GM19328 (cell line): ENCODE measurements at regions not wholly inside any gene's neighbourhood (a gene's known extent, or its start where the extent isn't known, plus 50 kb on each side); places are given as distances from the start of the nearest gene placed in this dataset.

Experiments
- ATAC-seq: cut with Tn5 transposase; IDR thresholded peaks from one replicate; pipeline ENCODE4 v1.9.1; 2021; ENCODE audit warnings: mild to moderate bottlenecking, moderate library complexity; ENCODE audit not compliant: unreplicated experiment

DNA sequence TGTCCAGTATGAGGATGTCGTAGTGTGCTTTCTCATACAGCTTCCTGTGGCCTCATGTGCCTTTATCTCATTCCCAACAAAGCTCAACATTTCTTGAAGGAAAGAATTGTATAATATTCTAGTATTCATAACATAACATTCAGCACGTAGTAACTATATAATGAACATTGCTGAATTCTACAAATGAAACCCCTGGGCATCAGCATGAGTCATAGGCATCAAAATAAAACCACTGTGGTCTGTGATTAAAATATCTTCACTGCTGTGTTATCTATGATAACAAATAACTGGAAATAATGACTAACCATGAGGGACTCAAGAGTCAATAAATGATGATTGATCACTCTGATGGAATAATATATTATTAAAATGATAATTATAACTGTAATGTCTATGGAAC is 255.2 kb downstream of the EMP1 start:
- no peak for ATAC-seq

DNA sequence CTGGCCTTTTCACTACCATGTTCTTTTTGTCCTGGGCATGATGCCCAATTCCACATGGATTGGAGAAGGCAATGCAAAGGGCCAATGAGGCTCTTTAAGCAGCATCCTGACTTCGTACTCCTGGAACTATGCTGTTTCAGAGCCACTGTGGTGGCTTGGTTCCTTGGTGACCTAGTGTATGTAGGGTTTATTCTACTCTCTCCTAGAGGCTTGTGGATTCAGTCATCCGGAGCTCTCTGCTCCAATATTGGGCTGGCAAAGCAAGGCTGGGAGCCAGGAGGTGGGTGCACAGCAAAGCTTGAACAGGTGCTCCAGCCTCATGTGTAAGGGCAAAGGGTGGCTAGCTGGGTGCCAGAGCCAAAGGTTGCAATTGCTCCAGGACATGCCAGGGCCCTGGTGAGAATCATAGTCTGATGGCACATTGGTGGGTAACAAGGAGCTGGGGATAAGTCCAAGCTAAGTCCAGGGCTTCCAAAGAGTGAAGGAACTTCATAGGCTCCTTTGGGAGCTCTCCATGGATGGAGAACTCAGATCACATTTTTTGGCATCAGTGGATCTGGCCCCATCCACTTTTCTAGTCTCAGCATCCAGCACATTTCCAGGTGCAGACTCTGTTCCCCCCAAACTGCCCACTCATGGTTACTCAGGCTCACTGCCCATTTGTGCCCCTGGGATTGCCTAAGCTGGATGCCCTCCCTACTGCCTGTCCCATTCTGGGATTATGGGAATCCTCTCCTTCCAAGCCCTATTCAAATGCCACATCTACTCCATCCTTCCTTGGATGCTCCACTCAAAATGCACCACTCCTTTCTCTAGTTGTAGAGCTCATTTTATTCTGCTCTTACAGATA is 253.9 kb downstream of the EMP1 start:
- no peak for ATAC-seq

DNA sequence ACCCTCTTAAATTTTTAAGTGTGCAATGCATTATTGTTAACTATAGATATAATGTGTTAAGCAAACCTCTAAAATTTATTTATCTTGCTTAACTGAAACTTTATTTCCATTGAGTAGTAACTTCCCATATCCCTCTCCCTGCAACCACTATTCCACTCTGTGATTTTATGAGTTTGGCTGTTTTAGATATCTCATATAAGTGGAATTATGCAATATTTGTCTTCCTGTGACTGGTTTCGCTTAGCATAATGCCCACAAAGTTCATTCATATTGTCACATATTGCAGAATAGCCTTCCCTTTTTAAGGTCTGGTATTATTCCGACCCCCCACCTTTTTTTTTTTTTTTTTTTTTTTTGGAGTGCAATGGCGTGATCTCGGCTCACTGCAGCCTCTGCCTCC is 247.6 kb downstream of the EMP1 start:
- no peak for ATAC-seq

DNA sequence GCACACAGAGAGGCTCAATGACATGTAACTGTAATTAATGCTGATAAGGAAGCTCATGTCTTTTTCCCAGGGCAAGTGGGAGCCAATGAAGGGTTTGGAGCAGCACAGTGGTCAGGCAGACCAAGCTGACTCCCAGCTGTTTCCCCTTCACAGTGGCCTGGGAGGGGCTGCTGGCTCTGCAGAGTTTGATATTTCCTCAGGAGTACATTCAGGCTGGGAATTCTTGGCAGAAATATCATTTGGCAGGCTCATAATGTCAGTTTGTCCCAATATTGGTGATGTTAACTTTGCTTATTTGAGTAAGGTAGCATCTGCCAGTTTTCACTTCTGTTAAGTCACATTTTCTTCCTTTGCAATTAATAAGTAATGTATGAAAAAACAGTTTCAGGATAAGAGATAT is 247.0 kb downstream of the EMP1 start:
- no peak for ATAC-seq

DNA sequence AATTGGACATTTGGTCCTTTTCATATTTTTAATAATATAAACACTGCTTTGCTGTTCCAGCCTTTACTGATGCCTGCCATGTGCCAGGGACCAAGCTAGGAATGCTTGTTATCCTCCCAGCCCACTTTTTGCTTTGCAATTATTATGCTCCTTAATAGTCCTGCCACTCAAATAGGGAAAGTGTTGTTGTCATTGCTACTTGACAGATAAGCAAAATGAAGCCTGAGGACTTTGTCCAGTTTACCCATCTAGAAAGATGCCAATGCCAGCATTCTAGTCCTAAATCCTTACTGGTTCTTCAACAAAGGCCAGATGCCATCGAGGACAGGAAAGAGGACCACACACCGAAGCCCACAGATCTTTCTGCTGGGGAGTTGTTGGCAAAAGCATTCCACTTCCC is 246.5 kb downstream of the EMP1 start:
- ATAC-seq, result no peak

DNA sequence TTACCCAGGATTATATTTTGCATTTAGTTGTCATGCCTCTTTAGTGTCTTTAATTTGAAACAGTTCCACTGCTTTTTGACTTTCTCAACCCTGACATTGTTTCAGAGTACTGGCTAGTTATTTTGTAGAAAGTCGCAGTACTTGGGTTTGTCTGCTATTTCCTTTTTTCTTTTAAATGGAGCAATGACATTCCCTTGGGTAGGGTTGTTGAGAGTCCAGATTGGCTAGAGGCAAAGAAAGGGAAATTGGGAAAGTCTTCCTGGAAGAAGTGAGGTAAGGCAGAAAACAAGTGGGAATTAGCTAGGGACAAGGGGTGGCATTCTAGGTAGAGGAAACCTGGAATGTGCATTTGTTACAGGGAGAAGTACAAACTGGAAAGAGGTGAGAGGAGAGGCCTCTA is 245.9 kb downstream of the EMP1 start:
- ATAC-seq, result no peak

DNA sequence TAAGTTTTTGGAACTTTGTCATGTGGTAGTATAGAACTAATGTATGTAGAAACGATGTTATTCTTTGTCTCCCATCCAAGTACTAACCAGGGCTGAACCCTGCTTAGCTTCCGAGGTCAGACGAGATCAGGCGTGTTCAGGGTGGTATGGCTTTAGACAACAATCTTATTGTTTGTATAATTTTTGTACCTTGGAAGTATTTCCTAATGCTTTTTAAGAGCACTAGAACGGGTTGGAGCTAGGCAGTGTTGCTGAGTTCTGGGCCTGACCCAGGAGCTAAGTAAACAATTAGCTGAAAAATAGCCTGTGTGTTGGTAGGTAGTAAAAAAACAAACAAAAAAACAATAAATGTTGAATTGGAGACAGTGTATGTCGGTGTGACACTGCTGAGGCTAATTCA is 244.3 kb downstream of the EMP1 start:
- no peak for ATAC-seq

DNA sequence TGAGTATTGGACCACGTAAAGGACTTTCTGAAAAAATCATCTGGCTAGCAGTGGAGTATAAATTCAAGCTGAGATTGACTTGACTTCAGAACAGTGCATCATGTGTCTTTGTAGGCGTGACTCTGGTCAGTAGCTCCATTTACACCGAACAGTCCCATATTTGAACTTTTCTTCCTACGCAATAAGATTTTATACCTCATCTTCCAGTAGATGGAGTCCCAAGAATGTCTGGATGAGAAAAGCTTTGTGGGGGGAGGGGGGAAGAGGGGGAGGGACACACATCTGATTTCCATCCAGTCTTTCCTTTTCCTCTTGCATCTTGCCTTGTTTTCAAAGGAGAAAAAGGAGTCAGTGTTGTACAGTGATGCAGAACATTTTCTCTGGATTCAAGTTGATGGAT is 241.0 kb downstream of the EMP1 start:
- ATAC-seq, result no peak

DNA sequence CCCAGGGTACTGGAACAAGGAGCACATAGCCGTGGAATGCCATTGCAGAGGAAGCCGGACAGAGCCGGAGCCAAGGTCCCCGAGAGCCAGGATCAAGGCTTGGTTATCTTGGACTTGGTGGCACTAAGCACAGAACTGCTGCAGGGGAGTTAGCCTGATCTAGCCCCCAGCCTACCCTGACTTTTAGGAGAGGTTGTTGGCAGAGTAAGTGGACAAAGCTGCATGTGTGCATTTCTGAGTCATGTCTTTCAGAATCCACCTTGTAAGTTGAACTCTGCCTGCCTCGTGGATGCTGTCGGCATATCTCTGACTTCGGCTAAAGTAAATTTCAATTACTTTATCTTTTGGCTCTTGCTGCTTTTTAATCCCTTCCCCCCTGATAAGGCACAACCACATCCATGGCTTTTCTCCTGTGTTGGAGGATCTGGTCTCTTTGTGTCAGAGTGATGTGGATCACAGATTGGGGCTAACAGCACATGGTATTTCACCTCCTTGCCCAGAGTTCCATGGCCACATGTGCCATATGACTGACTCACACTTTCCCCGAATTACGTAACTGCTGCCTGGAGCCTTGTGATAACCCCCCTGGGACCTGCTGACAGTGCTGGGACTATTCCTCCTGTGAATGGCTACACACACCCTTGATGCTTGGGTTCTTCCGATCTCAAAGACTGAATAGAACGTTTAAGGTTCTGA is 240.3 kb downstream of the EMP1 start:
- ATAC-seq, result no peak

DNA sequence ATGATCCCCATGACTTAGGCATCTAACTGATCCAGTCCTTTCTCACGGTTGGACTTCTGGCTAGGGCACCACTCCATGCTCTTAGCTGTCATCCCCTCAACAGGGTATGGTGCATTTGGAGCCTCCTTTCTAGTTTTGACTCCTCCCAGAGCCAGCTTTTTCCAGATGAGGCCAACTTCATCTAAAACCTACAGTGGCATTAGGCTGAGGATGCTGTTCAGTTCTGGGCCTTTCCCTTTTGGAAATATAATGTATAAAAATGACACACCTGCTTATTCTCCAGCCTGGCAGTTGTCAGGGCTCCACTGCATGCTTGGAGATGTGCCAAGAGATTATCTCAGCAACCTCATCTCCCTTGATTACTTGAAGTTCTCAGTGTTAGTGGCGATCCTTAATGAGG is 239.7 kb downstream of the EMP1 start:
- no peak for ATAC-seq

DNA sequence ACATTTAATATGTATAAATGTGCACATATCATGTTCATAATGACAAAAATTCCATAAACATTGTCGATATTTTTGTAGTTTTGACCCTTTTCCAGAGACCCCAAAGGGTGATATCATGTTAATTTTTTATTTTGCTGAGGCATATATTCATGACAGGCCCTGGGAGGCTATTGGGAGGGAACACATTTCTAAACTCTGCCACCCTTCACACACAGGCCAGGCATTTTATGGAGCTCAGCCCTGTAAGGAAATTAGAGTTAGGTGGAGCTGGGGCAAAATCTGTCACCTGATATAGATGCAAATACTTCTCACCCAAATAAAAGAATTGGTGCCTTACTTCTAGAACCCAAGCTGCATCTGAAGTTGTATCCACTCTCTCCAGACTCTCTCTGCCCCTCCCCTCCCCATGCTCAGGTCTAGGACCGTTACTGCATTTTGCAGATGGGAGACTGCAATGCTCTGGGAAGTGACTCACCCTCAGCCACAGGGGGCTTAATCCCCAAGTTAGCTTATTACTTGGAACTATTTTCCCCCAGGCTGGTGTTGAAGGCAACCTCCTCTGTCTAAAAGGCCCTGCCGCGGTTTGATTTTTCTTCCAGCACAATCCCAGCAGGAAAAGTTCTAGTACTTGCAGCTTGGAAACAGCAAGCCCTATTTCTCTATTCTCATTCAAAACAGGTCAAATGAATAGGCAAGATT is 238.9 kb downstream of the EMP1 start:
- ATAC-seq, result no peak

DNA sequence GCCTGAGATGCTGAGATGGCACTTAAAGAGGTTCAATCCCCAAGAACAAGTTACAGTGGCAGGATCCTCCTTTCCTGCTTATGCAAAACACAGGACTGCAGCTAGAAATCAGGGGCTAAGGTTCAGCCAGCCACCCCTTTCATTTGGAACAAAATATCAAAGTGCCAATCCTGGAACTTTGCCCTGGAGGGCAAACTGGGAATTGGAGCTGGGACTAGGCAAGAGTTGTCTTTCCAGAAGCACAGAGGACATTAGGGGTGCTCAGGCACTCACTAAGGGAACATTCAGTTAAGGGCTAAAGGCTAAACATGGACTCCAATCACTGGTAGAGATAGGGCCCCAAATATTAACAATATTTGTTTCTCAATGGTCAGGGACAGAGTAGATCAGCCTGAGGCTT is 237.2 kb downstream of the EMP1 start:
- no peak for ATAC-seq

DNA sequence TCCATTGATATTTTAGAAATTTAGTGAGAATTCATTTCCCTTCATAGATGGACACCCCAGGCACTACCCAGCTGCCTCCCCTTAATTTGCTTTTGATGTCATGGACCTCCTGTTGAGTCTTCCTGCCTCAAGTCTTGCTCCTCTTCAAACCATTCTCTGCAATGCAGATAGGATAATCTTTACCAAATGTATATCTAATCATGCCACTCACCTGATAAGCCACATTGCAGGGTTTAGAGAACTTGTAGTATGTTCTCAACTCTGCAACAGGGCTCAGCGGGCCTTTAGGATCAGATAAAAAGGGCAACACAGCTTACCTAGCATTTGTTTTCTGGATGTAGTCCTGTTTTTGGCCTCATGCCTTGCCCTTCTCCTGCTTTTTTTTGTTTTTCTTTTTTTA is 234.5 kb downstream of the EMP1 start:
- no peak for ATAC-seq

DNA sequence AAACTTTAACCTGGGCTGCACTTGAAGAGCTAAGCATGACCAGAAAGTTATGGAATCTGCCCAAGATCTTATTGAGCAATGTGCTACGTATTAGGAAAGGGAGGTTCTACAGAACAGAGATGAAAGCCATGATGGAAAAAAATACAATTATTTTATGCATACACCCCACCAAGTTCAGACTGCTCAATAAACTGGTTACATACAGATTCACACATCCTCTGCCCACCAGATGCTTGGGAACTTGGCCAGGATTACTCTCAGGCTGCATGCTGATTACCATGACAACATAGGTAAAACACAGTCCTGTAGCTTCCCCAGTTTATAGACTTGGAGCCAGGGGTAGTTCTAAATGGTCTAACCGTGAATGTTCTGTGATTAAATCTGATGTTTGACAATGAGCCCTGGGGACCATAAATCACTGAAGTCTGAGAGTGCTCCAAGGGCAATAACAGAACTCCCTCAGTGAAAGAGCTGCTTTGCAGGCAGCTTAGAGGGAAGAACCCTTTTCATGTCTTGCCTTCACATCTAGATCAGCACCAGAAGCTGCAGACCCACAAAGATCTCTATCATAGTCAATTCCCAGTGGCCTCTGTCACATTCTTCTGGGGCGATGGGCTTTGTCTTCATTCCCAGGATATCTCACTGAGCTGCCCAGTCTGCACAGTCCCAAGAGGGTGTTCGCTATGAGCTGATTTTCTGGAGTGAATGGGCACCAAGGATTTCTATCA is 232.2 kb downstream of the EMP1 start:
- no peak for ATAC-seq

DNA sequence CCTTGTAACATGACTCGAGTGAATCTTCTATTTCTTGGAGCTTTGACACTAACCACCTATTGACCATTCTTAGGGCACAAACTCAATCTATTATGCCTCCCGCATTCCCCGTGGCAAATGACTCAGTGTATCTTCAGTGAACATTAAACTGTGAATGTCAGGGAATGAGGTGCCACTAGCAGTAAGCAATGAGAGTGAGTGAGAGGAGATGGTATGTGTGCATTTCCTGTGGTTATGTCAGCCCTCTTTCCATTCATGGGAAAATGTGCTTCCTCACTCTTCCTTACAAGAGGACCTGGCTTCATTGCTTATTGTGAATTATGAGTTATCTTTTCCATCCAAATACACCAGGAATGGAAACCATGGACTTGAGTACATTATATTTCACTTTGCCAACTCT is 229.2 kb downstream of the EMP1 start:
- ATAC-seq, result no peak

DNA sequence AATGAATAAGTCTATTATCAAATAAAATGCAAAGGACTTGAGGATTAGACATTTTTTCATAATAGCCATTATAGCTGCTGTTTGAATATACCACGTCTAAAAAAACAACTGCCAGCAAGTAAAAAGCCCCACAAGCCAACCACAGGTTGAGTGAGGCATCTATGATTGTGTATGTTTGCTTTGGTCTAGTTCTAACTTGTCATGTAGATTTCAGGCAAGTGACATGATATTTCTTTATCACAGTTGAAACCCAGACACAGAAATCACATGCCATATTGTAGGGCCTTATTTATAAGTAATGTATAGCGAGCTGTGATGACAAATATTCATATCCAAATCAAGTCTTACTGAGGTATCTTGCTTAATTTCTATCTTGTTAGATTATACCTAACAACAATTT is 225.8 kb downstream of the EMP1 start:
- ATAC-seq, result no peak

DNA sequence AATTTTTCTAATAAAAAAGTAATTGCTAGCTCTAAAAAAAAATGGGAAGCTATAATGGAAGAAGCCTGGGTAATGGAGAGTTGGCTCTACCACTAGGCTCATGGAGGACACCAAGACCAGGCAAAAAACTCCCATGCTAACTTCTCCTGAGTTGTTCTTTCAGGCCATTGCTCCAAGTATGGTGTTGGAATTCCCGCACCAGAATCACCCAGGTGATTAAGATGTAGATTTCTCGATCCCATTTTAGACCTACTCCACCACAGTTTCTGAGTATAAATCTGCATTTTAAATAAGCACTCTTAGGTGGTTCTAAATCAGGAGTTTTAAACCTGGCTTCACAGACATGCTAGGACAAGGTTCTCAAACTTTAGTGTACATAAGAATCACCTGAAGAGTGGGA is 221.0 kb downstream of the EMP1 start:
- no peak for ATAC-seq

DNA sequence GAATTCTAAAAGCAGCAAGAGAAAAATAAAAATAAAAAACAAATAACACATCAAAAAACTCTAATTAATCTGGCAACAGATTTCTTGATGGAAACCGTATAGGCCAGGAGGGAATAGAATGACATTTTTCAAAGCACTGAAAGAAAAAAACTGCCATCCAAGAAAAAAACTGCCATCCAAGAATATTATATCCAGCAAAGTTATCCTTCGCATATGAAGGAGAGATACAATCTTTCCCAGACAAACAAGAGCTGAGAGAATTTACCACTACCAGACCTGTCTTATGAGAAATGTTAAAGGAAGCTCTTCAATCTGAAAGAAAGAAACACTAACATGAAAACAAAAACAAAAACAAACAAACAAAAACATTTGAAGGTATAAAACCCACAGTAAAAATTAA is 214.8 kb downstream of the EMP1 start:
- ATAC-seq, result no peak

DNA sequence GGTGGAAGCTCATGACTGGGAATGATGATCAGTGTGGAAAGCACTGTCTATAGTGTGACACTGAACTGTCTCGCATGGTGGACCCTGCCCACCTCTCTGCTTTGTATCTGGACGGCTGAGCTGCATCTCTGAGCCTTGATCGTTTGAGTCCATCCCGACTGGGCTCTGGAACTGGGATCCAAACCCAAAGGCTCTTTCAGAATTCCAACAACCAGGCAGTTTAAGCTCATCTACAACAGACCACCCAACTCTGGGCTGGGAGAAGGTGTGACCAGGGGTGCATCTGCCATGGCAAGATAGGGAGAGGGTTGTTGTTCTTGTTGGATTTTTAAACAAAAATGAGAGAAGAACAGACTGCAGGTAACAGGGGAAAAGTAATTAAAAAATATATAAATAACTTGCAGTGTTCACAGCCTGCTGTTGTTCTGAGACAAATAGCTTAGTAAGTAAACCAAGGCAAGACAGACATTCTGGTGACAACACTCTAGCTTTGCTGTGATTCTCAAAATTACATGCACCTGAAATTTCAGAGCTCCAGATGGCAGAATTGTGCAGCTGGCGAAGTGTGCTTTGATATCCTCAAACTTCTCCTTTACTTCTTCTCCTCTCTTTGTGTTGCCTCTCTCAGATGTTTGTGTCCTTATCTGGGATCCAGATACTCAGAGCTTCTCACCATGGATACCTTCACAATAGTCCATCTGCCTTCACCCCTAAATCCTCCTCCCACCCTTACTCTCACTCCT is 209.6 kb downstream of the EMP1 start:
- no peak for ATAC-seq

DNA sequence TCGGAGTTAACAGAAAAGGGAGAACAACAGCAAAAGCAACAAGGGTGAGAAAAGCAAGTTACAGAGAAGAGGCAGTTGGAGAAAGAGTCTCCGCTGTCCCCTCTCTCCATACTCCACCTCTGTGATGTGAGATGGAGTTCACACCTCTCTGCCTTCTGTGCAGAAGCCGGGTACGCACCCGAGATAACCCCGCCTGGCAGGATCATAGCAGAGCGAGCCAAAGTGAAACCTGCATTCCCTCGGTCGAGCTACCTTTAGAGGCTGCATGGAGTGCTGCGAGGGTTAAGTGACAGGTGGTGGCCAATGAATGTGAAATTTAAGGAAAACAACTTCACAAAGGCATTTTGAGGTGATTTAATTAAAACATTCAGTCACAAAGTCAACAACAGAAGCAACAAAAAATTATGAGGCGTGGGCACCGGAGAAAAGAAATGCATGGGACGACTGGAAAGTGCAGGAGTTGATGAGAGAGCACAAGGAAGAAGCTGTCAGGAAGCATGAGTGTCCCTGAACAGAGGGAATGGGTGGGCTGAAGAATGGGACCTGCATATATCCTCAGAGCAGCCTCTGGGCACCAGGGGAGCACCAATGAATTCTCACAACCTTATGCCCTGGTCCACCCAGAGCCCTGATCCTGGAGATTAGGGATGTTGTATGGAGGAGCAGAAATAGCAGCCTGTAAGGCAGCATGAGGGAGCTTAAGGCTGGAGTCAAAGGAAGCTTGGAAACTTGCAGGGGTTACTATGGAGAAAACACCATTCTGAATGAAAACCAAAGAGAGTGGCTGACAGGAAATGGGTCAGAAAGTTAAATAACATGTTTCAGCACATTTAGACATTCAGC is 208.3 kb downstream of the EMP1 start:
- ATAC-seq, result no peak
